Ovary (tissue), 3 donors: ENCODE measurements at regions not wholly inside any gene's neighbourhood (a gene's known extent, or its start where the extent isn't known, plus 50 kb on each side); places are given as distances from the start of the nearest gene placed in this dataset.

ENCODE experiments used
- CTCF ChIP-seq, 3 donors: fragments of 450-650 bp in 2 of 3; fragments of 200-600 bp in 1 of 3; IDR thresholded peaks; one replicate each; pipeline versions ENCODE4 v1.5.1 to v1.8.0; 2016 to 2022; ENCODE audit warnings: antibody characterized with exemption in 3 of 3, mild to moderate bottlenecking in 1 of 3
- POLR2A ChIP-seq: fragments of 450-650 bp; IDR thresholded peaks from one replicate; pipeline ENCODE4 v1.6.1; 2017; ENCODE audit warnings: antibody characterized with exemption, mild to moderate bottlenecking, moderate library complexity
- donor health status: DM: no; HTN: no; CAD: no.

GRCh38 chr5:123802298-123802951 is 290.4 kb downstream of the CSNK1G3 start:
- no peak for TF ChIP-seq POLR2A
- no peak for TF ChIP-seq CTCF (IDR thresholded peaks at IDR 0.05)
